DOHH2 (cell line): ENCODE measurements at regions not wholly inside any gene's neighbourhood (a gene's known extent, or its start where the extent isn't known, plus 50 kb on each side); places are given as distances from the start of the nearest gene placed in this dataset.

Experiments
- CTCF ChIP-seq: fragments of 200-600 bp; sonication (generic); IDR thresholded peaks from one replicate; pipeline ENCODE4 v1.5.1; 2014; ENCODE audit warnings: antibody characterized with exemption, mild to moderate bottlenecking, low read depth, low read length; ENCODE audit not compliant: poor library complexity, severe bottlenecking
- EZH2phosphoT487 ChIP-seq: fragments of 200-600 bp; sonication (generic); IDR thresholded peaks from 2 replicates; pipeline ENCODE4 v1.6.1; 2017; ENCODE audit warnings: borderline replicate concordance, mild to moderate bottlenecking, antibody characterized with exemption, low read length, moderate library complexity, mixed read lengths

- no peak for TF ChIP-seq CTCF
- TF ChIP-seq EZH2phosphoT487, result no peak
Observed at GRCh38 chr12:9449181-9449580, 158.5 kb downstream of the KLRB1 start.
